Tibial artery (tissue), 4 donors: ENCODE measurements at regions not wholly inside any gene's neighbourhood (a gene's known extent, or its start where the extent isn't known, plus 50 kb on each side); places are given as distances from the start of the nearest gene placed in this dataset.

Source experiments
- DNase-seq, 2 donors: peaks; one replicate each; pipeline ENCODE4 v3.0.0-alpha.2; 2019
- H3K27ac ChIP-seq, 2 donors: fragments of 200-600 bp; sonication (generic) in 1 of 2; 1 replicate in 1 of 2; 2 replicates in 1 of 2; pipeline ENCODE4 v1.5.1; 2018 to 2019; ENCODE audit warnings: mild to moderate bottlenecking in 1 of 2
- H3K27me3 ChIP-seq, 2 donors: fragments of 200-600 bp; sonication (generic) in 1 of 2; one replicate each; pipeline versions ENCODE4 v1.5.1 to v1.6.0; 2016 to 2019
- H3K36me3 ChIP-seq, 3 donors: fragments of 200-600 bp; sonication (generic) in 2 of 3; one replicate each; pipeline ENCODE4 v1.5.1; 2016 to 2019; ENCODE audit warnings: mild to moderate bottlenecking in 2 of 3
- H3K4me1 ChIP-seq, 4 donors: fragments of 200-600 bp; sonication (generic) in 2 of 4; 1 replicate in 3 of 4; 2 replicates in 1 of 4; pipeline ENCODE4 v1.5.1; 2016 to 2019
- H3K4me3 ChIP-seq, 2 donors: fragments of 200-600 bp; sonication (generic) in 1 of 2; 1 replicate in 1 of 2; 2 replicates in 1 of 2; pipeline ENCODE4 v1.5.1; 2018 to 2019; ENCODE audit warnings: mild to moderate bottlenecking in 2 of 2
- H3K9me3 ChIP-seq, 3 donors: fragments of 200-600 bp; sonication (generic) in 1 of 3; one replicate each; pipeline ENCODE4 v1.5.1; 2016 to 2019
- intact Hi-C: fragments of 100-400 bp; cut with DNase I; formaldehyde crosslinking; loops from one replicate; pipeline ENCODE4 v1.15.0; 2023; ENCODE audit warnings: low total_unique reads
- TF ChIP-seq, protein P1 (sequence below), 2 experiments: fragments of 200-600 bp in 1 of 2; fragments of 450-650 bp in 1 of 2; IDR thresholded peaks; one replicate each; pipeline ENCODE4 v1.5.1; 2017 to 2019; ENCODE audit warnings: antibody characterized with exemption in 2 of 2, mild to moderate bottlenecking in 1 of 2, moderate library complexity in 1 of 2

GRCh38 chr14:62409626-62410300 is 635.5 kb downstream of the KCNH5 start:
- TF ChIP-seq, protein P1, sequence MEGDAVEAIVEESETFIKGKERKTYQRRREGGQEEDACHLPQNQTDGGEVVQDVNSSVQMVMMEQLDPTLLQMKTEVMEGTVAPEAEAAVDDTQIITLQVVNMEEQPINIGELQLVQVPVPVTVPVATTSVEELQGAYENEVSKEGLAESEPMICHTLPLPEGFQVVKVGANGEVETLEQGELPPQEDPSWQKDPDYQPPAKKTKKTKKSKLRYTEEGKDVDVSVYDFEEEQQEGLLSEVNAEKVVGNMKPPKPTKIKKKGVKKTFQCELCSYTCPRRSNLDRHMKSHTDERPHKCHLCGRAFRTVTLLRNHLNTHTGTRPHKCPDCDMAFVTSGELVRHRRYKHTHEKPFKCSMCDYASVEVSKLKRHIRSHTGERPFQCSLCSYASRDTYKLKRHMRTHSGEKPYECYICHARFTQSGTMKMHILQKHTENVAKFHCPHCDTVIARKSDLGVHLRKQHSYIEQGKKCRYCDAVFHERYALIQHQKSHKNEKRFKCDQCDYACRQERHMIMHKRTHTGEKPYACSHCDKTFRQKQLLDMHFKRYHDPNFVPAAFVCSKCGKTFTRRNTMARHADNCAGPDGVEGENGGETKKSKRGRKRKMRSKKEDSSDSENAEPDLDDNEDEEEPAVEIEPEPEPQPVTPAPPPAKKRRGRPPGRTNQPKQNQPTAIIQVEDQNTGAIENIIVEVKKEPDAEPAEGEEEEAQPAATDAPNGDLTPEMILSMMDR (IDR thresholded peaks at IDR 0.05): no peak
- Histone ChIP-seq H3K27ac (no peak overlapping the region), H3K4me3 (no peak overlapping the region), H3K36me3 (no peaks in the 10 kb centered on the region), H3K9me3 (no peaks in the 10 kb centered on the region), H3K27me3 (no peaks in the 10 kb centered on the region), H3K4me1 (no peaks in the 10 kb centered on the region)
- DNase-seq: no peak
- intact Hi-C loops: no loop called here

DNA sequence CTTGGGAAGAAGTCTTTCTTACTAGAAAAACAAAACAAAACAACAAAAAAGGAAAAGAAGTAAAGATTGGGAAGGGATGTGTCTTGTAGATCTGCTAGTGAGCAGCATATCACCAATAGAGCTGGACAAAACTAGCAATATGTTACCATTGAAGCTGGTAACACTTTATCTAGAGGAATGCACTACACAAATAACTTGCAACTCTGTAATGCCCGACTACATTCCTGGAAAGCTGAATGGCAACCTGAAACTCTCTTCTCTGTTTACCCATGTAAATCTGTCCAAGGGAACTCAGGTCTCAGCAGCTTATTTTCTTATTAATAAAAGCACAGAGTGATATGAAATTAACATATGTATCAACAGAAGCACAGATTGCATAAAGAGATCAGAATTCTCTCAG is 624.4 kb downstream of the KCNH5 start:
- no peak for DNase-seq
- TF ChIP-seq, protein P1 (IDR thresholded peaks at IDR 0.05): no peak
- no peaks in the 10 kb centered on the region for H3K36me3 ChIP-seq
- intact Hi-C loops: no loop called here
- H3K4me3 ChIP-seq: no peak overlapping the region
- no peaks in the 10 kb centered on the region for H3K27me3 ChIP-seq
- H3K9me3 ChIP-seq: no peaks in the 10 kb centered on the region
- no peaks in the 10 kb centered on the region for H3K4me1 ChIP-seq
- H3K27ac ChIP-seq: no peak overlapping the region

DNA sequence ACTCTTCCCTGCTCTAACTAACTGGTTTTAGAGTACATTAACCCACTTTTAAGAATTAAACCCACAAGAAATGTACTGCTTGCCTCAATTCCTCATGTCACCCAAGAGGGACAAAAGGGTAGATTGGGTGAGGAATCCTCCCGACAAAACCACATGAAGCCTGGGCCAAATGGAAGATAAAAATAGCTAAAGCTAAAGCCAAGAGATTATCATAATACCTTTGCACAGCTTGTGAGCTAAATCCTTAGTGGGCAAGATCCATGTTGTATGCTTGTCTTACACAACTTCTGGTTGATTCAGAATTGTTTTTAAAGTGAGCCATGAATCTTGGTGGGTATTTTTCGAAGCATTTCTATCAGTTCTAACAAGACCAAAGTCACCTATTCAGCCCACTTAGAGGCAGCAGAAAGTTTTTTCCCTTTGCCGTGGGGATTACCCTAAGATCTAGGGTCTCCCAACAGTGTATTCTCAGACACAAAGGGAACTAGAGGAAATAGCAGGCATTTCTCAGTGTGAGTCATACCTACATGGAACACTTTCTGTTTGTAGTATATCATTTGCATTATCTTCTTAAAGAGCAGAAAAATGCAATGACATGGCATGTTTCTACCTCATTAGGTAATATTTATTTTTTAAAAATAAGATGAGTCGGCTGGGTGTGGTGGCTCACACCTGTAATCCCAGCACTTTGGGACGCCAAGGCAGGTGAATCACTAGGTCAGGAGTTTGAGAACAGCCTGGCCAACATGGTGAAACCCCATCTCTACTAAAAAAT is 616.6 kb downstream of the KCNH5 start:
- no peak for DNase-seq
- no peaks in the 10 kb centered on the region for H3K4me1 ChIP-seq
- TF ChIP-seq, protein P1 (IDR thresholded peaks at IDR 0.05): no peak
- H3K36me3 ChIP-seq: no peaks in the 10 kb centered on the region
- intact Hi-C loops: no loop called here
- peaks cover 0 to 10% (median 0%) of the 10 kb centered on the region in 3 donors for H3K9me3 ChIP-seq
- no peak overlapping the region for H3K27ac ChIP-seq
- H3K27me3 ChIP-seq: no peaks in the 10 kb centered on the region
- H3K4me3 ChIP-seq: no peak overlapping the region

DNA sequence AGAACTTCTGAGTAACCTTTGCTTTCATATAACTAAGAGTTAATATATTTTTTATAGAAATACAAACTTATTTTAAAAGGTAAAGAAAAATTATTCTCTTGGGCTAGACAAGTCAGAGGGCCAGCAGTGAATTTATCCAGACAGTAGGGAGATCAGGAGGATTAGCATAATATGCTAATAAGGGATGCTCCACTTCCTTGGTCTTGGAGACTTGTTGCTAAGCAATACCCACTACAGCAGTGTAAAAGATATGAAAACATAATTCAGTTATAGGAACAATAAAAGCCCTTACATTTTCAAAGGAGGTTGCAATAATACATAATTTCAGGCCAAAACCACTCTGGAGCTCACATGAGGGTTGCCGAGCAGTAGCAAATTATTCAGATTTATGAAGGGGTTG is 615.6 kb downstream of the KCNH5 start:
- intact Hi-C loops: no loop called here
- peaks cover 0 to 12% (median 0%) of the 10 kb centered on the region in 3 donors for H3K9me3 ChIP-seq
- DNase-seq: no peak
- no peak overlapping the region for H3K27ac ChIP-seq
- H3K27me3 ChIP-seq: no peaks in the 10 kb centered on the region
- no peaks in the 10 kb centered on the region for H3K36me3 ChIP-seq
- H3K4me3 ChIP-seq: no peak overlapping the region
- H3K4me1 ChIP-seq: no peaks in the 10 kb centered on the region
- TF ChIP-seq, protein P1 (IDR thresholded peaks at IDR 0.05): no peak

- H3K27me3 ChIP-seq: no peaks in the 10 kb centered on the region
- H3K27ac ChIP-seq: no peak overlapping the region
- DNase-seq: no peak
- TF ChIP-seq, protein P1 (IDR thresholded peaks at IDR 0.05): no peak
- intact Hi-C loops: no loop called here
- H3K4me3 ChIP-seq: no peak overlapping the region
- H3K9me3 ChIP-seq: peaks cover 0 to 15% (median 3%) of the 10 kb centered on the region in 3 donors
- no peaks in the 10 kb centered on the region for H3K36me3 ChIP-seq
- no peaks in the 10 kb centered on the region for H3K4me1 ChIP-seq
Observed at GRCh38 chr14:62431496-62431895, 613.8 kb downstream of the KCNH5 start.
